Renal pelvis (tissue), 1 donor: ENCODE measurements at regions not wholly inside any gene's neighbourhood (a gene's known extent, or its start where the extent isn't known, plus 50 kb on each side); places are given as distances from the start of the nearest gene placed in this dataset.
A peak's percentile ranks its signal among the peaks of the same experiment; 100 is the strongest.

Experiments
- DNase-seq: peaks from one replicate; pipeline ENCODE4 v3.0.0-alpha.2; 2013

GRCh38 chr20:57059055-57059596 lies 207.3 kb downstream of the BMP7 start:
- no peak for DNase-seq

GRCh38 chr20:57060407-57061050 lies 205.9 kb downstream of the BMP7 start:
- no peak for DNase-seq

GRCh38 chr20:57061051-57061900 lies 205.2 kb downstream of the BMP7 start:
- DNase-seq: peak; percentile 48

- no peak for DNase-seq
These were observed 204.2 kb downstream of the BMP7 start for GRCh38 chr20:57062241-57062640.

DNA sequence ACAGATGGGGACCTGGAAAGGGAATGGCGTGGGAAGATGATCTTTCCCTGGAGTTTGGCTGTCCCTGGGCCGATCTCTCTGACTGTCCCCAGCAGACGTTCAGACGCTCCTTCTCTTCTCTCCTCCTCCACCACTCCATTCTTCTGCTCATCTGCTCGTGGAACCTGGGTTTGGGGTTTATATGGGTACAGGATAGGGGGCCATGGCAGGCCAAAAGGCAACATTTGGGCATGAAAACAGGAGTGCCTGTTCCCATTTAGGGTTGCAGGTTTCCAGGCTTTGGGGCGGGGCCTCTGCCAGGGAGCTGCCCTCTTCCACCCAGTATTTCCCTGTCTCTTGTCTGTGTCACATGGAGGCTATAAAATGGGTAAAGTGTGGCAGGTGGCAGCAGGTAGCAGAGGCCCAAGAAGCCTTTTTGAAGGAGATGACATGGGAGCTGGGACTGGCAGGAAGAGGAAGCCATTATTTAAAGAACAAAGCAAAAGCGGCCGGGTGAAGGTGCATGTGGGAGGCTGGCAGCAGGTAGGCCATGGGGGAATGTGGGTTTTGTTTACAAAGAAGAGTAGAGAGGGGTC lies 203.7 kb downstream of the BMP7 start:
- no peak for DNase-seq

GRCh38 chr20:57064836-57065235 lies 201.6 kb downstream of the BMP7 start:
- no peak for DNase-seq

DNA sequence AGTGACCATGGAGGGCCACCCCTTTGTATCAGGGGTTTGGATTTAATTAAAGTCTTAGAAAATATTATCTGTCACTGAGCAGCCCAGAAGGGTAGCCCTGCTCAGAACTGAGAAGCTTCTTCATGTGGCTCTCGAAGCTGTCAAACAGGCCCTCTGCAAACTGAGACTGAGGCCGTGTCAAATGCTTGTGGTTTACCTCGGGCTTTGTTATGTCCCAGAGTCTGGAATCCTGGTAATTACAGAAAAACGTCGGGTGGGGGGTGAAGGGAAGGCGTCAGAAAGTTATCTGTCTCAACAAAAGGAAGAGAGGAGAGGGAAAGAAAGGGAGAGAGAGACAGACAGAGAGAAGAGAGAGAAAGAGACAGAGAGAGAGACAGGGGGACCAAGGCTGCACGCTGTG lies 200.8 kb downstream of the BMP7 start:
- no peak for DNase-seq

- DNase-seq: no peak
These were observed 200.1 kb downstream of the BMP7 start for GRCh38 chr20:57066126-57066900.

- no peak for DNase-seq
These were observed 197.0 kb downstream of the BMP7 start for GRCh38 chr20:57069442-57069841.

DNA sequence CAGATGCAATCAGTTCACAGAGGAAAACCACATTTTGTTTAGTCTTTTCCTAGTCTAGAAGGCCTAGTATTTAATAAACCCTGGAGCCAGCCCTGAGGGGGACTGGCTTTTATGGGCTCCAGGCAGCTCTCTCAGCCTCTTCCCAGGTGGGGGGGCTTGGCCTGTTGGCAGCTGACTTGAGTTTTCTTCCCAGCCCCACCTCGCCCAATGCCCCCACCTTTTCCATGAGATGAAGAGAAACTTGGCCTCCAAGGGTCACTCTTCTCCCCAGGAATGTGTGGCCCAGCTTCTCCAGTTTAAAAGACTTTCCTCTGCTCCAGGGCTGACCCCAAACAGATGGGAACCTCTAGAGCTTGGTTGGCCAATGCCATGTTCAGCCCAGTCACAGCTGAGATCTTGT lies 196.1 kb downstream of the BMP7 start:
- no peak for DNase-seq

DNA sequence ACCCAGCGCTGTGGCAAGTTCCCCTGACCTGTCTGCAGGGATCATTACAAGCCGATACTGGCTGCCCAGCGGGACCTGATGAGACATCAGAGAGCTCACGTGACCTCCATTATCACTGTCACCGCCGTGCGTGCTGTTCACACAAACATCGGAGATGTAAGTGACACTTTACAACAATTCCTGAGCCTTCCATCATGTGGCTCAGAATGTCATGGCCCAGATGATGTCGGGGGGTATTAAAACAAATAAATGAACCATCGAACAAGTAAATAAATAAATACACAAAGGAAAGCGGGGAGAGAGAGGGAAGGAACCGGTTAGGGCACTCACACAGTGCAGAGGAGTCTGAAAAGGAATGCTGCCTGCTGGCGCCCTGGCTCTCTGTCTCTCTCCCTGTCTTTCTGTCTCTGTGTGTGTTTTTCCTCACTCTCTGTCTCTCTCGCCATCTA lies 195.1 kb downstream of the BMP7 start:
- no peak for DNase-seq

- no peak for DNase-seq
These were observed 194.4 kb downstream of the BMP7 start for GRCh38 chr20:57071954-57072583.

DNA sequence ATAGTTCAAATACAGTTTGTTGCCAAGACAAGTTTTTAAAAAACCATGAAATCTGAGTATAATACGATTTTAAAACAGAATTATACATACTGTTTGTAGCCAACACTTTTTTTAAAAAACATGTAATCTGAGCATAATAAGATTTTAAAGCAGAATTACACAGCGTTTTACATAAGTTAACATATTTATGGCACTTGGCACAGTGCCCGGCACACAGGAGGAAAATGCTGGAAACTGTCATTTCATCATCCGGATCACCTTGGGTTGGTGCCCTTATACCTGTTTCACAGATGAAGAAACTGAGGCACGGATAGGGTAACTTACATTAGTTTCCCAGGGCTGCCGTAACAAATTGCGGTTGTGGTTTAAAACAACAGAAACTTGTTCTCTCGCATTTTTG lies 193.0 kb downstream of the BMP7 start:
- DNase-seq: no peak

GRCh38 chr20:57074386-57074785 lies 192.1 kb downstream of the BMP7 start:
- DNase-seq: no peak

GRCh38 chr20:57075181-57075580 lies 191.3 kb downstream of the BMP7 start:
- DNase-seq: no peak

GRCh38 chr20:57075603-57076002 lies 190.8 kb downstream of the BMP7 start:
- no peak for DNase-seq

DNA sequence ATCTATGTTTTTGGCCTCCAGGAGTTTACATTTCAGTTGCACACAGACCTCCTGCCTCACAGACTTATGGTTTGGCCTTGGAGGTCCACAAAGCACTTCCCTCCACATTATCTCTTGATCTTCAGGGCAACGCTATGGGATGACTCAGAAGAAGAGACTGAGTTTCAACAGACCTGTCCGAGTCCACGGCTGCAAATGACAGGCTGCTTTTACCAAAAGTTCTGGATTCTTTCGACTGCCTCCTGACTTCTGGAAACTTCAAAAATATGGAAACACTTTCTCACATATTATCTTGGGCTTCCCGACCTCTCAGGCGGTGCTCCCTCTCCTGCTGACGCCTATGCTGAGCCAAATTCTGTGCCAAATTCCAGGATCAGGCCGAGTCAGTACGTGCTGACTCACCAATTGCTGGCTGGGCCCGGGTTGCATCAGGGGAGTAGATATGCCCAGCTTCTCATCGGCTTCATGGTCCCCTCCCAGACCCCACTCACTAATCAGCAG lies 190.2 kb downstream of the BMP7 start:
- no peak for DNase-seq

- no peak for DNase-seq
These were observed 189.5 kb downstream of the BMP7 start for GRCh38 chr20:57076951-57077350.

DNA sequence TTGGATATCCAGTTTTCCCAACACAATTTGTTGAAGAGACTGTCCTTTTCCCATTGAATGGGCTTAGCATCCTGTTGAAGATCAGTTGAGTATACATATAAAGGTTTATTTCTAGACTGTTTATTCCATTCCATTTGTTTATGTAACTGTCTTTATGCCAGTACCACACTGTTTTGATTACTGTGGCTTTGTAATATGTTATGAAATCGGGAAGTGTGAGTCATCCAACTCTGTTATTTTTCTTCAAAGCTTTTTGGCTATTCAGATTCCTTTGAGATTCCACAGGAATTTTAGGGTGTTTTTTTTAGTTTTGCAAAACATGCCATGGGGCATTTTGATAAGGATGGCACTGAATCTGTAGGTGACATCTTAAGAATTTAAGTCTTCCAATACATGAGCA lies 188.3 kb downstream of the BMP7 start:
- no peak for DNase-seq

GRCh38 chr20:57079031-57080005 lies 187.1 kb downstream of the BMP7 start:
- no peak for DNase-seq
